Gastrocnemius medialis (tissue), 4 donors: ENCODE measurements at regions not wholly inside any gene's neighbourhood (a gene's known extent, or its start where the extent isn't known, plus 50 kb on each side); places are given as distances from the start of the nearest gene placed in this dataset.

Experiments used
- POLR2A ChIP-seq, 2 donors: fragments of 450-650 bp; IDR thresholded peaks; one replicate each; pipeline ENCODE4 v1.6.1; 2017; ENCODE audit warnings: antibody characterized with exemption in 2 of 2, mild to moderate bottlenecking in 2 of 2, moderate library complexity in 2 of 2
- TF ChIP-seq, protein P1 (sequence below), 5 experiments: fragments of 450-650 bp in 3 of 5; fragments of 200-600 bp in 2 of 5; sonication (generic) in 2 of 5; IDR thresholded peaks in 4 of 5; conservative IDR thresholded peaks in 1 of 5; 1 replicate in 4 of 5; 2 replicates in 1 of 5; pipeline ENCODE4 v1.5.1; 2016 to 2019; ENCODE audit warnings: antibody characterized with exemption in 5 of 5, mild to moderate bottlenecking in 3 of 5, moderate library complexity in 3 of 5

- TF ChIP-seq, protein P1, sequence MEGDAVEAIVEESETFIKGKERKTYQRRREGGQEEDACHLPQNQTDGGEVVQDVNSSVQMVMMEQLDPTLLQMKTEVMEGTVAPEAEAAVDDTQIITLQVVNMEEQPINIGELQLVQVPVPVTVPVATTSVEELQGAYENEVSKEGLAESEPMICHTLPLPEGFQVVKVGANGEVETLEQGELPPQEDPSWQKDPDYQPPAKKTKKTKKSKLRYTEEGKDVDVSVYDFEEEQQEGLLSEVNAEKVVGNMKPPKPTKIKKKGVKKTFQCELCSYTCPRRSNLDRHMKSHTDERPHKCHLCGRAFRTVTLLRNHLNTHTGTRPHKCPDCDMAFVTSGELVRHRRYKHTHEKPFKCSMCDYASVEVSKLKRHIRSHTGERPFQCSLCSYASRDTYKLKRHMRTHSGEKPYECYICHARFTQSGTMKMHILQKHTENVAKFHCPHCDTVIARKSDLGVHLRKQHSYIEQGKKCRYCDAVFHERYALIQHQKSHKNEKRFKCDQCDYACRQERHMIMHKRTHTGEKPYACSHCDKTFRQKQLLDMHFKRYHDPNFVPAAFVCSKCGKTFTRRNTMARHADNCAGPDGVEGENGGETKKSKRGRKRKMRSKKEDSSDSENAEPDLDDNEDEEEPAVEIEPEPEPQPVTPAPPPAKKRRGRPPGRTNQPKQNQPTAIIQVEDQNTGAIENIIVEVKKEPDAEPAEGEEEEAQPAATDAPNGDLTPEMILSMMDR (IDR thresholded peaks at IDR 0.05 in 4 of 5, conservative IDR thresholded peaks at IDR 0.05 in 1 of 5): no peak
- TF ChIP-seq POLR2A (IDR thresholded peaks at IDR 0.05): no peak
Observed at GRCh38 chr2:146777181-146777580, 1067.6 kb upstream of the ACVR2A start.
